GM23338 (cell line): ENCODE measurements at regions not wholly inside any gene's neighbourhood (a gene's known extent, or its start where the extent isn't known, plus 50 kb on each side); places are given as distances from the start of the nearest gene placed in this dataset.

Source experiments
- CREB1 ChIP-seq: fragments of 250-450 bp; sonication (Bioruptor Pico); IDR thresholded peaks from 2 replicates; pipeline ENCODE4 v1.5.0; 2020; ENCODE audit warnings: low read depth, mild to moderate bottlenecking, moderate library complexity
- EZH2 ChIP-seq: fragments of 200-600 bp; sonication (generic); IDR thresholded peaks from one replicate; pipeline ENCODE4 v1.8.0; 2017; ENCODE audit warnings: antibody characterized with exemption, mild to moderate bottlenecking, low read depth; ENCODE audit not compliant: unreplicated experiment
- EZH2phosphoT487 ChIP-seq: fragments of 200-600 bp; sonication (generic); IDR thresholded peaks from one replicate; pipeline ENCODE4 v1.8.1; 2018; ENCODE audit warnings: antibody characterized with exemption; ENCODE audit not compliant: unreplicated experiment
- JUNB ChIP-seq: IDR thresholded peaks from one replicate; pipeline ENCODE4 v1.6.1; 2016; ENCODE audit warnings: antibody characterized with exemption; ENCODE audit not compliant: unreplicated experiment
- NANOG ChIP-seq: IDR thresholded peaks from 2 replicates; pipeline ENCODE4 v1.6.1; 2016; ENCODE audit warnings: antibody characterized with exemption, borderline replicate concordance
- POLR2AphosphoS5 ChIP-seq: IDR thresholded peaks from 2 replicates; pipeline ENCODE4 v1.6.1; 2016; ENCODE audit warnings: antibody characterized with exemption, low read depth
- STAT1 ChIP-seq: IDR thresholded peaks from one replicate; pipeline ENCODE4 v1.6.1; 2016; ENCODE audit warnings: antibody characterized with exemption; ENCODE audit not compliant: unreplicated experiment
- ZNF114 ChIP-seq: fragments of 250-450 bp; sonication (Bioruptor Pico); IDR thresholded peaks from 2 replicates; pipeline ENCODE4 v1.5.0; 2020; ENCODE audit warnings: mild to moderate bottlenecking, moderate library complexity
- ZNF331 ChIP-seq: fragments of 250-450 bp; sonication (Bioruptor Pico); IDR thresholded peaks from 2 replicates; pipeline ENCODE4 v1.5.0; 2020; ENCODE audit warnings: low read depth, mild to moderate bottlenecking, moderate library complexity
- TF ChIP-seq, protein P1 (sequence below), 2 experiments: fragments of 200-600 bp in 1 of 2; sonication (generic) in 1 of 2; conservative IDR thresholded peaks; 2 replicates each; pipeline versions ENCODE4 v1.5.1 to v1.6.1; 2016 to 2017; ENCODE audit warnings: antibody characterized with exemption in 2 of 2, low read depth in 2 of 2, mild to moderate bottlenecking in 2 of 2, moderate library complexity in 1 of 2
- TF ChIP-seq, protein P2 (sequence below): IDR thresholded peaks from one replicate; pipeline ENCODE4 v1.6.1; 2018; ENCODE audit warnings: antibody characterized with exemption; ENCODE audit not compliant: unreplicated experiment
- TF ChIP-seq, protein P3 (sequence below): IDR thresholded peaks from 2 replicates; pipeline ENCODE4 v1.6.1; 2016; ENCODE audit warnings: antibody characterized with exemption

DNA sequence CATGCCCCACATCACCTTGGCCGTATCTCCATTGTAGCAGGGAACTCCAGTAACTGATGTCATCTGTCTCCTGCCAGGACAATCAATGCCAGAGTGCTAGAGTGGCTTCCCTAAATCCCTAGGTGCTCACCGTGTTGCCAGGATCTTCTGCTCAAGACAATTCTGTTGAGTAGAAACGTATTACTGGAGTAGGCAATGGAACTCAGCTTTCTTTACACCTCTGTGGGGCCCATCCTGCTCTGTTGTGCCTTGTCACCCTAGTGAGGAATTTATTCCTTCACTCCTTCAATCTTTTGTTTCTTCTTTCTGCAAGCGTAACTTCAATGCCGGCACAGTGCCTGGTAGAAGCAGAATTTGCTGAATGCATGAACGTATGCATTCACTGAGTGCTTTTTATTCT is 305.5 kb upstream of the ZMIZ1 start:
- TF ChIP-seq, protein P1, sequence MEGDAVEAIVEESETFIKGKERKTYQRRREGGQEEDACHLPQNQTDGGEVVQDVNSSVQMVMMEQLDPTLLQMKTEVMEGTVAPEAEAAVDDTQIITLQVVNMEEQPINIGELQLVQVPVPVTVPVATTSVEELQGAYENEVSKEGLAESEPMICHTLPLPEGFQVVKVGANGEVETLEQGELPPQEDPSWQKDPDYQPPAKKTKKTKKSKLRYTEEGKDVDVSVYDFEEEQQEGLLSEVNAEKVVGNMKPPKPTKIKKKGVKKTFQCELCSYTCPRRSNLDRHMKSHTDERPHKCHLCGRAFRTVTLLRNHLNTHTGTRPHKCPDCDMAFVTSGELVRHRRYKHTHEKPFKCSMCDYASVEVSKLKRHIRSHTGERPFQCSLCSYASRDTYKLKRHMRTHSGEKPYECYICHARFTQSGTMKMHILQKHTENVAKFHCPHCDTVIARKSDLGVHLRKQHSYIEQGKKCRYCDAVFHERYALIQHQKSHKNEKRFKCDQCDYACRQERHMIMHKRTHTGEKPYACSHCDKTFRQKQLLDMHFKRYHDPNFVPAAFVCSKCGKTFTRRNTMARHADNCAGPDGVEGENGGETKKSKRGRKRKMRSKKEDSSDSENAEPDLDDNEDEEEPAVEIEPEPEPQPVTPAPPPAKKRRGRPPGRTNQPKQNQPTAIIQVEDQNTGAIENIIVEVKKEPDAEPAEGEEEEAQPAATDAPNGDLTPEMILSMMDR (conservative IDR thresholded peaks at IDR 0.05; ENCODE audit: low read depth in 2 of 2), result no peak
- TF ChIP-seq EZH2, result no peak
- no peak for TF ChIP-seq EZH2phosphoT487
- TF ChIP-seq, protein P2, sequence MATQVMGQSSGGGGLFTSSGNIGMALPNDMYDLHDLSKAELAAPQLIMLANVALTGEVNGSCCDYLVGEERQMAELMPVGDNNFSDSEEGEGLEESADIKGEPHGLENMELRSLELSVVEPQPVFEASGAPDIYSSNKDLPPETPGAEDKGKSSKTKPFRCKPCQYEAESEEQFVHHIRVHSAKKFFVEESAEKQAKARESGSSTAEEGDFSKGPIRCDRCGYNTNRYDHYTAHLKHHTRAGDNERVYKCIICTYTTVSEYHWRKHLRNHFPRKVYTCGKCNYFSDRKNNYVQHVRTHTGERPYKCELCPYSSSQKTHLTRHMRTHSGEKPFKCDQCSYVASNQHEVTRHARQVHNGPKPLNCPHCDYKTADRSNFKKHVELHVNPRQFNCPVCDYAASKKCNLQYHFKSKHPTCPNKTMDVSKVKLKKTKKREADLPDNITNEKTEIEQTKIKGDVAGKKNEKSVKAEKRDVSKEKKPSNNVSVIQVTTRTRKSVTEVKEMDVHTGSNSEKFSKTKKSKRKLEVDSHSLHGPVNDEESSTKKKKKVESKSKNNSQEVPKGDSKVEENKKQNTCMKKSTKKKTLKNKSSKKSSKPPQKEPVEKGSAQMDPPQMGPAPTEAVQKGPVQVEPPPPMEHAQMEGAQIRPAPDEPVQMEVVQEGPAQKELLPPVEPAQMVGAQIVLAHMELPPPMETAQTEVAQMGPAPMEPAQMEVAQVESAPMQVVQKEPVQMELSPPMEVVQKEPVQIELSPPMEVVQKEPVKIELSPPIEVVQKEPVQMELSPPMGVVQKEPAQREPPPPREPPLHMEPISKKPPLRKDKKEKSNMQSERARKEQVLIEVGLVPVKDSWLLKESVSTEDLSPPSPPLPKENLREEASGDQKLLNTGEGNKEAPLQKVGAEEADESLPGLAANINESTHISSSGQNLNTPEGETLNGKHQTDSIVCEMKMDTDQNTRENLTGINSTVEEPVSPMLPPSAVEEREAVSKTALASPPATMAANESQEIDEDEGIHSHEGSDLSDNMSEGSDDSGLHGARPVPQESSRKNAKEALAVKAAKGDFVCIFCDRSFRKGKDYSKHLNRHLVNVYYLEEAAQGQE, result no peak
- no peak for TF ChIP-seq POLR2AphosphoS5
- TF ChIP-seq JUNB, result no peak
- TF ChIP-seq STAT1, result no peak
- no peak for TF ChIP-seq CREB1 (CRISPR knock-in tag)
- TF ChIP-seq ZNF331 (CRISPR knock-in tag), result no peak
- TF ChIP-seq, protein P3, sequence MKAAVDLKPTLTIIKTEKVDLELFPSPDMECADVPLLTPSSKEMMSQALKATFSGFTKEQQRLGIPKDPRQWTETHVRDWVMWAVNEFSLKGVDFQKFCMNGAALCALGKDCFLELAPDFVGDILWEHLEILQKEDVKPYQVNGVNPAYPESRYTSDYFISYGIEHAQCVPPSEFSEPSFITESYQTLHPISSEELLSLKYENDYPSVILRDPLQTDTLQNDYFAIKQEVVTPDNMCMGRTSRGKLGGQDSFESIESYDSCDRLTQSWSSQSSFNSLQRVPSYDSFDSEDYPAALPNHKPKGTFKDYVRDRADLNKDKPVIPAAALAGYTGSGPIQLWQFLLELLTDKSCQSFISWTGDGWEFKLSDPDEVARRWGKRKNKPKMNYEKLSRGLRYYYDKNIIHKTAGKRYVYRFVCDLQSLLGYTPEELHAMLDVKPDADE, result no peak
- no peak for TF ChIP-seq NANOG
- no peak for TF ChIP-seq ZNF114 (CRISPR knock-in tag)
